IMR-90 (cell line): ENCODE measurements at regions not wholly inside any gene's neighbourhood (a gene's known extent, or its start where the extent isn't known, plus 50 kb on each side); places are given as distances from the start of the nearest gene placed in this dataset.

ENCODE experiments used
- BHLHE40 ChIP-seq: fragments of 150-350 bp; IDR thresholded peaks from 2 replicates; pipeline ENCODE4 v1.6.1; 2016; ENCODE audit warnings: mild to moderate bottlenecking, low read depth, low read length
- CEBPB ChIP-seq: IDR thresholded peaks from 2 replicates; pipeline ENCODE4 v1.6.1; 2012; ENCODE audit warnings: low read depth, low read length, improper control_type of control experiment
- CHD1 ChIP-seq: IDR thresholded peaks from 2 replicates; pipeline ENCODE4 v1.6.1; 2012; ENCODE audit warnings: low read depth, low read length, improper control_type of control experiment
- FOS ChIP-seq: fragments of 150-350 bp; IDR thresholded peaks from 2 replicates; pipeline ENCODE4 v1.6.1; 2016; ENCODE audit warnings: low read depth, low read length
- MAFK ChIP-seq: IDR thresholded peaks from 2 replicates; pipeline ENCODE4 v1.6.1; 2012; ENCODE audit warnings: low read depth, low read length, improper control_type of control experiment
- MAZ ChIP-seq: IDR thresholded peaks from 2 replicates; pipeline ENCODE4 v1.6.1; 2012; ENCODE audit warnings: low read depth, mild to moderate bottlenecking, low read length, improper control_type of control experiment, moderate library complexity, borderline replicate concordance
- POLR2A ChIP-seq: IDR thresholded peaks from 2 replicates; pipeline ENCODE4 v1.6.1; 2012; ENCODE audit warnings: mild to moderate bottlenecking, low read depth, low read length
- RAD21 ChIP-seq: IDR thresholded peaks from 2 replicates; pipeline ENCODE4 v1.6.1; 2012; ENCODE audit warnings: low read length, improper control_type of control experiment
- RFX5 ChIP-seq: IDR thresholded peaks from 2 replicates; pipeline ENCODE4 v1.8.0; 2012; ENCODE audit warnings: low read depth, mild to moderate bottlenecking, low read length, moderate library complexity
- SMC3 ChIP-seq: fragments of 150-350 bp; IDR thresholded peaks from 2 replicates; pipeline ENCODE4 v1.6.1; 2016; ENCODE audit warnings: low read depth, mild to moderate bottlenecking, antibody characterized with exemption, low read length, moderate library complexity
- TF ChIP-seq, protein P1 (sequence below): conservative IDR thresholded peaks from 2 replicates; pipeline ENCODE4 v1.5.1; 2012; ENCODE audit warnings: mild to moderate bottlenecking, low read depth, low read length, improper control_type of control experiment
- TF ChIP-seq, protein P2 (sequence below): fragments of 150-350 bp; IDR thresholded peaks from 2 replicates; pipeline ENCODE4 v1.6.1; 2017; ENCODE audit warnings: mild to moderate bottlenecking, antibody characterized with exemption, low read length, low read depth
- TF ChIP-seq, protein P3 (sequence below): fragments of 150-350 bp; IDR thresholded peaks from 2 replicates; pipeline ENCODE4 v1.6.1; 2016; ENCODE audit warnings: low read depth, mild to moderate bottlenecking, low read length, moderate library complexity, borderline replicate concordance

DNA sequence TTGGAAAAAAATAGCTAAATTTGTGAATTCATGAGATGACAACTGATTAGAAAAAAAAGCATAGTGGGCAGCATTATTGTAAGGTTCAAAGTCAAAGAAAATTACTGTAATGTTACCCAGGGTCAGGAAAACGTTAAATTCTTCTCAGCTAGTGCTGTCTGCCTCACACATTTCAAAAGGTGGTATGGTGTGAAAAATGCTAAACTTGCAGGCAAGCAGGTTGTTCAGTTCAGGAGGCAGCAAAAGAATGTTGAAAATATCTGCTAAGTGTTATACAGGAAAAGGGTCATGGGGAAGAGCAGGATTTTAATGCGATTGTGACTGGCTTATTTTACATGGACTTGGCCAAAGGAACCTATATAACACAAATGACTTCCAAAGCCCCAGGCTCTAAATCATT is 232.5 kb upstream of the NDST3 start:
- TF ChIP-seq, protein P1, sequence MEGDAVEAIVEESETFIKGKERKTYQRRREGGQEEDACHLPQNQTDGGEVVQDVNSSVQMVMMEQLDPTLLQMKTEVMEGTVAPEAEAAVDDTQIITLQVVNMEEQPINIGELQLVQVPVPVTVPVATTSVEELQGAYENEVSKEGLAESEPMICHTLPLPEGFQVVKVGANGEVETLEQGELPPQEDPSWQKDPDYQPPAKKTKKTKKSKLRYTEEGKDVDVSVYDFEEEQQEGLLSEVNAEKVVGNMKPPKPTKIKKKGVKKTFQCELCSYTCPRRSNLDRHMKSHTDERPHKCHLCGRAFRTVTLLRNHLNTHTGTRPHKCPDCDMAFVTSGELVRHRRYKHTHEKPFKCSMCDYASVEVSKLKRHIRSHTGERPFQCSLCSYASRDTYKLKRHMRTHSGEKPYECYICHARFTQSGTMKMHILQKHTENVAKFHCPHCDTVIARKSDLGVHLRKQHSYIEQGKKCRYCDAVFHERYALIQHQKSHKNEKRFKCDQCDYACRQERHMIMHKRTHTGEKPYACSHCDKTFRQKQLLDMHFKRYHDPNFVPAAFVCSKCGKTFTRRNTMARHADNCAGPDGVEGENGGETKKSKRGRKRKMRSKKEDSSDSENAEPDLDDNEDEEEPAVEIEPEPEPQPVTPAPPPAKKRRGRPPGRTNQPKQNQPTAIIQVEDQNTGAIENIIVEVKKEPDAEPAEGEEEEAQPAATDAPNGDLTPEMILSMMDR, result no peak
- no peak for TF ChIP-seq POLR2A
- no peak for TF ChIP-seq CHD1
- TF ChIP-seq BHLHE40, result no peak
- TF ChIP-seq FOS, result no peak
- TF ChIP-seq, protein P2, sequence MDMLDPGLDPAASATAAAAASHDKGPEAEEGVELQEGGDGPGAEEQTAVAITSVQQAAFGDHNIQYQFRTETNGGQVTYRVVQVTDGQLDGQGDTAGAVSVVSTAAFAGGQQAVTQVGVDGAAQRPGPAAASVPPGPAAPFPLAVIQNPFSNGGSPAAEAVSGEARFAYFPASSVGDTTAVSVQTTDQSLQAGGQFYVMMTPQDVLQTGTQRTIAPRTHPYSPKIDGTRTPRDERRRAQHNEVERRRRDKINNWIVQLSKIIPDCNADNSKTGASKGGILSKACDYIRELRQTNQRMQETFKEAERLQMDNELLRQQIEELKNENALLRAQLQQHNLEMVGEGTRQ, result no peak
- no peak for TF ChIP-seq MAZ
- TF ChIP-seq CEBPB, result no peak
- TF ChIP-seq RFX5, result no peak
- no peak for TF ChIP-seq MAFK
- TF ChIP-seq SMC3, result no peak
- no peak for TF ChIP-seq RAD21
- TF ChIP-seq, protein P3, sequence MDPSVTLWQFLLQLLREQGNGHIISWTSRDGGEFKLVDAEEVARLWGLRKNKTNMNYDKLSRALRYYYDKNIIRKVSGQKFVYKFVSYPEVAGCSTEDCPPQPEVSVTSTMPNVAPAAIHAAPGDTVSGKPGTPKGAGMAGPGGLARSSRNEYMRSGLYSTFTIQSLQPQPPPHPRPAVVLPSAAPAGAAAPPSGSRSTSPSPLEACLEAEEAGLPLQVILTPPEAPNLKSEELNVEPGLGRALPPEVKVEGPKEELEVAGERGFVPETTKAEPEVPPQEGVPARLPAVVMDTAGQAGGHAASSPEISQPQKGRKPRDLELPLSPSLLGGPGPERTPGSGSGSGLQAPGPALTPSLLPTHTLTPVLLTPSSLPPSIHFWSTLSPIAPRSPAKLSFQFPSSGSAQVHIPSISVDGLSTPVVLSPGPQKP, result no peak
